Panc1 (cell line): ENCODE measurements at regions not wholly inside any gene's neighbourhood (a gene's known extent, or its start where the extent isn't known, plus 50 kb on each side); places are given as distances from the start of the nearest gene placed in this dataset.

Source experiments
- ATAC-seq: fragments of 200-7000 bp; cut with Tn5 transposase; 2 replicates; pipeline ENCODE4 v1.9.1; 2020; ENCODE audit warnings: mild to moderate bottlenecking, moderate library complexity
- BruUV-seq: library from RNA; stranded (reverse); fragments of 400-500 nt; replicated peaks from 2 replicates; lab custom pipeline; 2021; lab: Mats Ljungman, UMichigan
- CTCF ChIA-PET: fragments of 300-600 bp; sonication (Branson Sonifier 250); formaldehyde crosslinking; loops from one replicate; lab custom pipeline; 2022; ENCODE audit warnings: antibody characterized with exemption; lab: Charles Lee
- POLR2A ChIA-PET: fragments of 300-600 bp; sonication (Branson Sonifier 250); formaldehyde crosslinking; loops from one replicate; lab custom pipeline; 2022; ENCODE audit warnings: antibody characterized with exemption; lab: Charles Lee
- DNase-seq: peaks from one replicate; pipeline ENCODE4 v3.0.0-alpha.2; 2010; ENCODE audit warnings: low read depth, low spot score
- H3K27ac ChIP-seq: 2 replicates; pipeline ENCODE4 v1.5.1; 2011; ENCODE audit warnings: mild to moderate bottlenecking, low read length, inconsistent platforms
- H3K27me3 ChIP-seq: fragments of 200-500 bp; sonication (Bioruptor generic); 2 replicates; pipeline ENCODE4 v1.6.0; 2014; ENCODE audit warnings: low read length, inconsistent platforms; ENCODE audit not compliant: control insufficient read depth, insufficient read depth
- H3K36me3 ChIP-seq: fragments of 200-500 bp; sonication (Bioruptor generic); 2 replicates; pipeline ENCODE4 v1.5.1; 2014; ENCODE audit warnings: inconsistent platforms, mild to moderate bottlenecking, low read length, moderate library complexity; ENCODE audit not compliant: control insufficient read depth, insufficient read depth
- H3K4me1 ChIP-seq: 2 replicates; pipeline ENCODE4 v1.5.1; 2011; ENCODE audit warnings: inconsistent platforms, mild to moderate bottlenecking, low read length, moderate library complexity; ENCODE audit not compliant: control insufficient read depth, insufficient read depth
- H3K4me3 ChIP-seq, 2 experiments: 2 replicates each; pipeline ENCODE4 v1.5.1; 2011 to 2012; ENCODE audit warnings: low read depth in 2 of 2, low read length in 2 of 2, mild to moderate bottlenecking in 2 of 2, inconsistent platforms in 1 of 2, moderate library complexity in 1 of 2
- H3K9me3 ChIP-seq: fragments of 200-500 bp; sonication (Bioruptor generic); 2 replicates; pipeline ENCODE4 v1.5.1; 2014; ENCODE audit warnings: low read depth, mild to moderate bottlenecking, inconsistent platforms, low read length, moderate library complexity; ENCODE audit not compliant: control insufficient read depth, insufficient read depth
- POLR2AphosphoS5 ChIP-seq: IDR thresholded peaks from 2 replicates; pipeline ENCODE4 v1.6.1; 2012; ENCODE audit warnings: mild to moderate bottlenecking, low read depth, low read length, moderate library complexity
- SIN3A ChIP-seq: IDR thresholded peaks from 2 replicates; pipeline ENCODE4 v1.6.1; 2012; ENCODE audit warnings: low read depth, mild to moderate bottlenecking, low read length, moderate library complexity, borderline replicate concordance; ENCODE audit not compliant: insufficient read depth
- TCF7L2 ChIP-seq: IDR thresholded peaks from 2 replicates; pipeline ENCODE4 v1.6.1; 2011; ENCODE audit warnings: mild to moderate bottlenecking, low read depth, low read length, inconsistent platforms
- in situ Hi-C: cut with HindIII; loops from 2 replicates; pipeline ENCODE4 v1.10.0; 2016; ENCODE audit warnings: low sequenced_read_pairs, low pct_unique_long_range_greater_than_20kb
- intact Hi-C: fragments of 100-400 bp; cut with micrococcal nuclease; formaldehyde crosslinking; loops from one replicate; pipeline ENCODE4 v1.10.0; 2022; ENCODE audit not compliant: unreplicated experiment
- TF ChIP-seq, protein P1 (sequence below): fragments of 450-650 bp; IDR thresholded peaks from 2 replicates; pipeline ENCODE4 v1.5.1; 2017; ENCODE audit warnings: mild to moderate bottlenecking
- TF ChIP-seq, protein P2 (sequence below), 2 experiments: IDR thresholded peaks; 2 replicates each; pipeline ENCODE4 v1.6.1; 2011 to 2012; ENCODE audit warnings: low read depth in 2 of 2, control low read depth in 1 of 2, low read length in 1 of 2, mild to moderate bottlenecking in 1 of 2, moderate library complexity in 1 of 2; ENCODE audit not compliant: insufficient read depth in 1 of 2

DNA sequence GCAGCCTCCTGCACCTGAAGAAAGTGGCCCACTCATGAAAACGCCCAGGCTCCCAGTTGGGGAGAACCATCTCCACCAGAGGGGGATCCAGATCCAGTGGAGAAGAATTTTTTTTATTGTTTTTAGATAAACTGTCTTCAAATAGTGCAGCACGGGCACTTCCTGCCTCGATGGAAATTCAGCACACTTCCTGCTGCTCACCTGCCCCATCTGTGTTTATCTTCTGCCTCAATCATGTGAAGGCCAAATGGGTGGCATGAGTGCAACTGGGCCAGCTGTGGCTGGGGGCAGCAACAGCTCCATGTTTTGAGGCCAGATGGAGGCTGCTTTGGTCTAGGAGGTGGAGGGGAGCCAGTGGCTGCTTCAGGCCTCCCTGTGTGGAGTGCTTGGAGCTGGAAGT is 75.9 kb upstream of the WSB1 start:
- in situ Hi-C loops = no loop called here

DNA sequence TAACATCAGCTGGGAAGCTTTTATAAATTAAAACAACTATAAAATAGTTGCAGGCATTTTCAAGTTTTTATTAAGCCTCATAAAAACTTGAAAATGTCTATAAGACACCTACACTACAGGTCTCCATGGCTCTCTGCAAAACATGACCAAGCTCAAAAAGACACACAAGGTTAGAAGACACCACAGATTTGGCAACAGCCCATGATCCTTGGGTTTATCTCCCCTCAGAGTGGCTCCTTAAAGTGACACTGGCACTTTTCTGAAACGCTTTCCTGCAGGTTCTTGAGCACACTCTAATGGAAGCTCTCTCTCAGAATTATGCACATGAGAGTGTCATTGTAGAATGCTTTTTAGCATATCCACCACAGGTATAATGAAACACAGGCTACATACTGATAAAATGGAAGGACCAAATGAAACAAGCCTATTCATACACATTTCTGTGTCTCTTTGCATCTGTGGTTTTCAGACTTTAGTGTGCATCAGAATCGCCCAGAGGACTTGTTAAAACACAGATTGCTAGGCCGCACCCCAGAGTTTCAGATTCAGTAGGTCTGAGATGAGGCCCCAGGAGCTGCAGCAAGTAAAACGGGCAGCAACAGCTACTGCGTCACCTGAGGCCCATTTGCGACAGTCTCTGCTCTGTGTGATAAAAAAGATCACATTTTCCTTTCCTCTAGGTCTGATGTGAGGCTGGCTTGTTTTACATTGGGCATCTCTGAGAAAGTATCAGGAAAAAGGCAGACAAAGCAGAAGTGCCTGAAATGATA is 75.0 kb upstream of the WSB1 start:
- CTCF ChIA-PET = interaction anchor here (0.6 kb wide), 1 partner anchor 135 kb away, joined by 3 read pairs; no protein-coding TSS in a partner anchor
- intact Hi-C loops = no loop called here
- Histone ChIP-seq H3K27me3 (no peaks in the 10 kb centered on the region), H3K4me3 (no peak overlapping the region), H3K27ac (no peak overlapping the region), H3K4me1 (no peaks in the 10 kb centered on the region), H3K36me3 (no peaks in the 10 kb centered on the region), H3K9me3 (no peaks in the 10 kb centered on the region)
- no TSS peak for BruUV-seq
- TF ChIP-seq, protein P1, sequence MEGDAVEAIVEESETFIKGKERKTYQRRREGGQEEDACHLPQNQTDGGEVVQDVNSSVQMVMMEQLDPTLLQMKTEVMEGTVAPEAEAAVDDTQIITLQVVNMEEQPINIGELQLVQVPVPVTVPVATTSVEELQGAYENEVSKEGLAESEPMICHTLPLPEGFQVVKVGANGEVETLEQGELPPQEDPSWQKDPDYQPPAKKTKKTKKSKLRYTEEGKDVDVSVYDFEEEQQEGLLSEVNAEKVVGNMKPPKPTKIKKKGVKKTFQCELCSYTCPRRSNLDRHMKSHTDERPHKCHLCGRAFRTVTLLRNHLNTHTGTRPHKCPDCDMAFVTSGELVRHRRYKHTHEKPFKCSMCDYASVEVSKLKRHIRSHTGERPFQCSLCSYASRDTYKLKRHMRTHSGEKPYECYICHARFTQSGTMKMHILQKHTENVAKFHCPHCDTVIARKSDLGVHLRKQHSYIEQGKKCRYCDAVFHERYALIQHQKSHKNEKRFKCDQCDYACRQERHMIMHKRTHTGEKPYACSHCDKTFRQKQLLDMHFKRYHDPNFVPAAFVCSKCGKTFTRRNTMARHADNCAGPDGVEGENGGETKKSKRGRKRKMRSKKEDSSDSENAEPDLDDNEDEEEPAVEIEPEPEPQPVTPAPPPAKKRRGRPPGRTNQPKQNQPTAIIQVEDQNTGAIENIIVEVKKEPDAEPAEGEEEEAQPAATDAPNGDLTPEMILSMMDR = no peak
- TF ChIP-seq POLR2AphosphoS5 (no peak), TCF7L2 (no peak), SIN3A (no peak)
- TF ChIP-seq, protein P2, sequence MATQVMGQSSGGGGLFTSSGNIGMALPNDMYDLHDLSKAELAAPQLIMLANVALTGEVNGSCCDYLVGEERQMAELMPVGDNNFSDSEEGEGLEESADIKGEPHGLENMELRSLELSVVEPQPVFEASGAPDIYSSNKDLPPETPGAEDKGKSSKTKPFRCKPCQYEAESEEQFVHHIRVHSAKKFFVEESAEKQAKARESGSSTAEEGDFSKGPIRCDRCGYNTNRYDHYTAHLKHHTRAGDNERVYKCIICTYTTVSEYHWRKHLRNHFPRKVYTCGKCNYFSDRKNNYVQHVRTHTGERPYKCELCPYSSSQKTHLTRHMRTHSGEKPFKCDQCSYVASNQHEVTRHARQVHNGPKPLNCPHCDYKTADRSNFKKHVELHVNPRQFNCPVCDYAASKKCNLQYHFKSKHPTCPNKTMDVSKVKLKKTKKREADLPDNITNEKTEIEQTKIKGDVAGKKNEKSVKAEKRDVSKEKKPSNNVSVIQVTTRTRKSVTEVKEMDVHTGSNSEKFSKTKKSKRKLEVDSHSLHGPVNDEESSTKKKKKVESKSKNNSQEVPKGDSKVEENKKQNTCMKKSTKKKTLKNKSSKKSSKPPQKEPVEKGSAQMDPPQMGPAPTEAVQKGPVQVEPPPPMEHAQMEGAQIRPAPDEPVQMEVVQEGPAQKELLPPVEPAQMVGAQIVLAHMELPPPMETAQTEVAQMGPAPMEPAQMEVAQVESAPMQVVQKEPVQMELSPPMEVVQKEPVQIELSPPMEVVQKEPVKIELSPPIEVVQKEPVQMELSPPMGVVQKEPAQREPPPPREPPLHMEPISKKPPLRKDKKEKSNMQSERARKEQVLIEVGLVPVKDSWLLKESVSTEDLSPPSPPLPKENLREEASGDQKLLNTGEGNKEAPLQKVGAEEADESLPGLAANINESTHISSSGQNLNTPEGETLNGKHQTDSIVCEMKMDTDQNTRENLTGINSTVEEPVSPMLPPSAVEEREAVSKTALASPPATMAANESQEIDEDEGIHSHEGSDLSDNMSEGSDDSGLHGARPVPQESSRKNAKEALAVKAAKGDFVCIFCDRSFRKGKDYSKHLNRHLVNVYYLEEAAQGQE (IDR thresholded peaks at IDR 0.05; ENCODE audit: insufficient read depth in 1 of 2, low read depth in 2 of 2, low read length in 1 of 2) = no peak
- POLR2A ChIA-PET = no interaction called here
- ATAC-seq (no peak), DNase-seq (no peak)
- in situ Hi-C loops = no loop called here

More for the DNA sequence above, 75.9 kb upstream of the WSB1 start:
- ATAC-seq = no peak
- Histone ChIP-seq H3K9me3 (no peaks in the 10 kb centered on the region), H3K4me3 (no peak overlapping the region), H3K27me3 (no peaks in the 10 kb centered on the region), H3K27ac (no peak overlapping the region), H3K36me3 (no peaks in the 10 kb centered on the region), H3K4me1 (no peaks in the 10 kb centered on the region)
- BruUV-seq = no TSS peak
- DNase-seq = no peak
- CTCF ChIA-PET = interaction anchor here (0.6 kb wide), 1 partner anchor 136 kb away, joined by 3 read pairs; no protein-coding TSS in a partner anchor
- TF ChIP-seq SIN3A = no peak
- TF ChIP-seq, protein P2 (IDR thresholded peaks at IDR 0.05; ENCODE audit: insufficient read depth in 1 of 2, low read depth in 2 of 2, low read length in 1 of 2) = no peak
- no peak for TF ChIP-seq POLR2AphosphoS5
- TF ChIP-seq, protein P1 = no peak
- TF ChIP-seq TCF7L2 = no peak
- POLR2A ChIA-PET = no interaction called here
- intact Hi-C loops = no loop called here
